HCT116 (cell line): ENCODE measurements at regions not wholly inside any gene's neighbourhood (a gene's known extent, or its start where the extent isn't known, plus 50 kb on each side); places are given as distances from the start of the nearest gene placed in this dataset.

Source experiments
- ATAC-seq: fragments of 200-7000 bp; cut with Tn5 transposase; 2 replicates; pipeline ENCODE4 v1.9.1; 2020; ENCODE audit warnings: mild to moderate bottlenecking, moderate library complexity
- BruUV-seq: library from RNA; stranded (reverse); fragments of 400-500 nt; replicated peaks from 2 replicates; lab custom pipeline; 2021; lab: Mats Ljungman, UMichigan
- CTCF ChIA-PET: fragments of 300-600 bp; sonication (Branson Sonifier 250); formaldehyde crosslinking; loops from one replicate; lab custom pipeline; 2021; ENCODE audit warnings: antibody characterized with exemption; lab: Charles Lee
- POLR2A ChIA-PET: fragments of 300-600, 350-600 bp; sonication (Branson Sonifier 250); formaldehyde crosslinking; loops from one replicate; lab custom pipeline; 2021; ENCODE audit warnings: antibody characterized with exemption; lab: Charles Lee
- RAD21 ChIA-PET, 2 experiments: fragments of 300-600 bp; sonication (Branson Sonifier 250); formaldehyde crosslinking; loops; one replicate each; lab custom pipeline; 2023; ENCODE audit warnings: low total read pairs in 2 of 2; ENCODE audit not compliant: uncharacterized antibody in 2 of 2, unreplicated experiment in 2 of 2, low non-redundant PET in 1 of 2; lab: Charles Lee
- DNase-seq: peaks from one replicate; pipeline ENCODE4 v3.0.0-alpha.2; 2010; ENCODE audit warnings: low read depth, low spot score
- H2AFZ ChIP-seq: fragments of 200-600 bp; shearing (Covaris generic), sonication (generic); 2 replicates; pipeline ENCODE4 v1.6.1; 2017; ENCODE audit warnings: low read depth, mixed run types, mixed read lengths, antibody characterized with exemption, low read length; ENCODE audit not compliant: poor library complexity, severe bottlenecking
- H3K27ac ChIP-seq: 2 replicates; pipeline ENCODE4 v1.5.1; 2012; ENCODE audit warnings: low read depth, low read length
- H3K27me3 ChIP-seq: fragments of 200-600 bp; sonication (generic); 2 replicates; pipeline ENCODE4 v1.6.1; 2016; ENCODE audit warnings: mixed run types, low read length, mixed read lengths; ENCODE audit not compliant: insufficient read depth
- H3K36me3 ChIP-seq, 2 experiments: fragments of 200-500 bp in 1 of 2; fragments of 200-600 bp in 1 of 2; sonication (Bioruptor generic) in 1 of 2; sonication (generic) in 1 of 2; 2 replicates each; pipeline versions ENCODE4 v1.5.1 to v1.6.1; 2014 to 2016; ENCODE audit warnings: low read length in 2 of 2, inconsistent platforms in 1 of 2, mixed read lengths in 1 of 2, mixed run types in 1 of 2; ENCODE audit not compliant: insufficient read depth in 2 of 2, control insufficient read depth in 1 of 2
- H3K4me1 ChIP-seq, 2 experiments: fragments of 200-600 bp in 1 of 2; sonication (generic) in 1 of 2; 2 replicates each; pipeline versions ENCODE4 v1.5.1 to v1.6.1; 2012 to 2017; ENCODE audit warnings: low read length in 2 of 2, inconsistent platforms in 1 of 2, mild to moderate bottlenecking in 1 of 2, mixed read lengths in 1 of 2, mixed run types in 1 of 2, moderate library complexity in 1 of 2; ENCODE audit not compliant: insufficient read depth in 2 of 2, control insufficient read depth in 1 of 2
- H3K4me2 ChIP-seq: fragments of 200-600 bp; sonication (generic); 2 replicates; pipeline ENCODE4 v1.6.1; 2017; ENCODE audit warnings: mixed run types, low read length, mixed read lengths
- H3K4me3 ChIP-seq, 2 experiments: fragments of 200-600 bp in 1 of 2; sonication (generic) in 1 of 2; replicated peaks in 1 of 2; 2 replicates each; pipeline ENCODE4 v1.5.1; 2011 to 2016; ENCODE audit warnings: low read length in 2 of 2, control low read depth in 1 of 2, low read depth in 1 of 2, mild to moderate bottlenecking in 1 of 2, mixed read lengths in 1 of 2, mixed run types in 1 of 2
- H3K79me2 ChIP-seq: fragments of 200-600 bp; sonication (generic); 2 replicates; pipeline ENCODE4 v1.6.1; 2017; ENCODE audit warnings: mild to moderate bottlenecking, mixed run types, low read length, moderate library complexity, mixed read lengths; ENCODE audit not compliant: insufficient read depth
- H3K9ac ChIP-seq: fragments of 200-600 bp; sonication (generic); 2 replicates; pipeline ENCODE4 v1.6.1; 2016; ENCODE audit warnings: low read length, mixed read lengths
- H3K9me2 ChIP-seq: fragments of 200-600 bp; sonication (generic), shearing (Covaris generic); 2 replicates; pipeline ENCODE4 v1.6.1; 2017; ENCODE audit warnings: mixed run types, mild to moderate bottlenecking, moderate library complexity; ENCODE audit not compliant: insufficient read depth
- H3K9me3 ChIP-seq, 2 experiments: fragments of 200-500 bp in 1 of 2; fragments of 200-600 bp in 1 of 2; sonication (Bioruptor generic) in 1 of 2; sonication (generic) in 1 of 2; 2 replicates each; pipeline ENCODE4 v1.6.1; 2014 to 2017; ENCODE audit warnings: low read length in 2 of 2, mixed read lengths in 2 of 2, inconsistent platforms in 1 of 2, low read depth in 1 of 2, mild to moderate bottlenecking in 1 of 2, mixed run types in 1 of 2, moderate library complexity in 1 of 2; ENCODE audit not compliant: control insufficient read depth in 1 of 2, insufficient read depth in 1 of 2
- H4K20me1 ChIP-seq: fragments of 200-600 bp; sonication (generic), shearing (Covaris generic); 2 replicates; pipeline ENCODE4 v1.6.1; 2017; ENCODE audit warnings: mixed run types, mild to moderate bottlenecking, moderate library complexity; ENCODE audit not compliant: insufficient read depth
- CEBPB ChIP-seq: IDR thresholded peaks from 2 replicates; pipeline ENCODE4 v1.6.1; 2012; ENCODE audit warnings: low read depth
- EZH2phosphoT487 ChIP-seq: fragments of 200-600 bp; IDR thresholded peaks from 2 replicates; pipeline ENCODE4 v1.6.1; 2018; ENCODE audit warnings: antibody characterized with exemption, borderline replicate concordance
- POLR2AphosphoS5 ChIP-seq: IDR thresholded peaks from 2 replicates; pipeline ENCODE4 v1.6.1; 2011; ENCODE audit warnings: mild to moderate bottlenecking, low read depth, low read length, moderate library complexity
- RAD21 ChIP-seq: IDR thresholded peaks from 2 replicates; pipeline ENCODE4 v1.6.1; 2012; ENCODE audit warnings: low read depth, mild to moderate bottlenecking
- SIN3A ChIP-seq: IDR thresholded peaks from 2 replicates; pipeline ENCODE4 v1.6.1; 2012; ENCODE audit warnings: low read depth
- YY1 ChIP-seq: IDR thresholded peaks from 2 replicates; pipeline ENCODE4 v1.6.1; 2011; ENCODE audit warnings: low read length, low read depth, moderate library complexity, mild to moderate bottlenecking; ENCODE audit not compliant: insufficient replicate concordance; ENCODE audit errors: extremely low read depth
- ZFX ChIP-seq: fragments of 450-650 bp; IDR thresholded peaks from 2 replicates; pipeline ENCODE4 v1.6.1; 2017
- intact Hi-C: fragments of 100-400 bp; cut with micrococcal nuclease; formaldehyde crosslinking; loops from 2 replicates; pipeline ENCODE4 v1.10.0; 2022
- TF ChIP-seq, protein P1 (sequence below): IDR thresholded peaks from 2 replicates; pipeline ENCODE4 v1.6.1; 2012; ENCODE audit warnings: low read depth
- TF ChIP-seq, protein P2 (sequence below): IDR thresholded peaks from 2 replicates; pipeline ENCODE4 v1.6.1; 2012
- TF ChIP-seq, protein P3 (sequence below): IDR thresholded peaks from 2 replicates; pipeline ENCODE4 v1.6.1; 2012
- TF ChIP-seq, protein P4 (sequence below): IDR thresholded peaks from 2 replicates; pipeline ENCODE4 v1.6.1; 2011; ENCODE audit warnings: mild to moderate bottlenecking, low read length, moderate library complexity; ENCODE audit not compliant: insufficient replicate concordance; ENCODE audit errors: extremely low read depth

DNA sequence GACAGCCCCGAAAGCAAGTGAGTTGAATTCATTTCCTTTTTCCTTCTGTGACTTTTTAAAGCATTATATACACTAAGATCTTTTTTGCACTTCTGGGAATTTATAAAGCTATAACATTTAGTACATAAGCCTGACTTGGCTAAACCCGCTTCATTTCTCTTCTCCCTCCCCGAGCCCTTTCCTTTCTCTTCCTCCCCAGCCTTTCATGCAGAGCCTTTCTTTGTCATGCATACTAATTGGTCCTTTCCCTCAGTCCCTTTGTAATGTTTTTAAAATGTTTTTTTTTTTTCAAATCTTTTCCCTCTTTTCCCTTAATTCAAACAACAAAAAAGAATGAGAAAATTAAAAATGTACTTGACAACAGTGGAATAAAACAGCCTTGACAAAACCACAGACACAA, 246.4 kb downstream of the PSAT1 start:
- no peak overlapping the region for H3K4me3 ChIP-seq
- no peak overlapping the region for H3K4me2 ChIP-seq
- H3K27me3 ChIP-seq = no peaks in the 10 kb centered on the region
- ChIA-PET RAD21 (no interaction called here), CTCF (no interaction called here), POLR2A (no interaction called here)
- no peaks in the 10 kb centered on the region for H3K36me3 ChIP-seq
- H2AFZ ChIP-seq = no peak overlapping the region
- DNase-seq (no peak), ATAC-seq (no peak)
- BruUV-seq = no TSS peak
- no peaks in the 10 kb centered on the region for H3K9me2 ChIP-seq
- H3K4me1 ChIP-seq = no peaks in the 10 kb centered on the region
- no peak overlapping the region for H3K9ac ChIP-seq
- no peak for TF ChIP-seq ZFX
- TF ChIP-seq SIN3A = no peak
- TF ChIP-seq, protein P1, sequence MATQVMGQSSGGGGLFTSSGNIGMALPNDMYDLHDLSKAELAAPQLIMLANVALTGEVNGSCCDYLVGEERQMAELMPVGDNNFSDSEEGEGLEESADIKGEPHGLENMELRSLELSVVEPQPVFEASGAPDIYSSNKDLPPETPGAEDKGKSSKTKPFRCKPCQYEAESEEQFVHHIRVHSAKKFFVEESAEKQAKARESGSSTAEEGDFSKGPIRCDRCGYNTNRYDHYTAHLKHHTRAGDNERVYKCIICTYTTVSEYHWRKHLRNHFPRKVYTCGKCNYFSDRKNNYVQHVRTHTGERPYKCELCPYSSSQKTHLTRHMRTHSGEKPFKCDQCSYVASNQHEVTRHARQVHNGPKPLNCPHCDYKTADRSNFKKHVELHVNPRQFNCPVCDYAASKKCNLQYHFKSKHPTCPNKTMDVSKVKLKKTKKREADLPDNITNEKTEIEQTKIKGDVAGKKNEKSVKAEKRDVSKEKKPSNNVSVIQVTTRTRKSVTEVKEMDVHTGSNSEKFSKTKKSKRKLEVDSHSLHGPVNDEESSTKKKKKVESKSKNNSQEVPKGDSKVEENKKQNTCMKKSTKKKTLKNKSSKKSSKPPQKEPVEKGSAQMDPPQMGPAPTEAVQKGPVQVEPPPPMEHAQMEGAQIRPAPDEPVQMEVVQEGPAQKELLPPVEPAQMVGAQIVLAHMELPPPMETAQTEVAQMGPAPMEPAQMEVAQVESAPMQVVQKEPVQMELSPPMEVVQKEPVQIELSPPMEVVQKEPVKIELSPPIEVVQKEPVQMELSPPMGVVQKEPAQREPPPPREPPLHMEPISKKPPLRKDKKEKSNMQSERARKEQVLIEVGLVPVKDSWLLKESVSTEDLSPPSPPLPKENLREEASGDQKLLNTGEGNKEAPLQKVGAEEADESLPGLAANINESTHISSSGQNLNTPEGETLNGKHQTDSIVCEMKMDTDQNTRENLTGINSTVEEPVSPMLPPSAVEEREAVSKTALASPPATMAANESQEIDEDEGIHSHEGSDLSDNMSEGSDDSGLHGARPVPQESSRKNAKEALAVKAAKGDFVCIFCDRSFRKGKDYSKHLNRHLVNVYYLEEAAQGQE = no peak
- no peaks in the 10 kb centered on the region for H3K79me2 ChIP-seq
- H3K9me3 ChIP-seq = no peaks in the 10 kb centered on the region
- H3K27ac ChIP-seq = no peak overlapping the region
- H4K20me1 ChIP-seq = no peaks in the 10 kb centered on the region
- intact Hi-C loops = no loop called here

DNA sequence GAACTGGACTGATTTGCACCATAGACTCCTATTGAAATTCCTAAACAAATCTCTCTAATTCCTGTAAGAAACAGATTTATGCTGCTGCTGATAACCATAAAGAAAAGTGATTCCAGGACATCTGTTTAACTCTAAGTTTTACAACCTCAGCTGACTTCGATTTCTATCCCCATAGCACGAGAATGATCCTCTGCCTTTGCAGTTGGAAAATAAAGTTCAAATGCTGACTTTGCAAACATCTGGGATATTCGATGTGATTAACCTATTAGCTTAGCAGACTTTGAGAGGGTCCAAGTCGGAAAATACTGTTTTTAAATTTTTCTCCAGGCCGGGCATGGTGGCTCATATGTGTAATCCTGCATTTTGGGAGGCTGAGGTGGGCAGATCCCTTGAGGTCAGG, 247.3 kb downstream of the PSAT1 start:
- no peak overlapping the region for H3K27ac ChIP-seq
- ChIA-PET CTCF (no interaction called here), RAD21 (no interaction called here), POLR2A (no interaction called here)
- ATAC-seq = no peak
- H3K4me3 ChIP-seq = no peak overlapping the region
- no peaks in the 10 kb centered on the region for H3K4me1 ChIP-seq
- H3K36me3 ChIP-seq = no peaks in the 10 kb centered on the region
- H3K9ac ChIP-seq = no peak overlapping the region
- DNase-seq = no peak
- H4K20me1 ChIP-seq = no peaks in the 10 kb centered on the region
- BruUV-seq = no TSS peak
- no peaks in the 10 kb centered on the region for H3K9me2 ChIP-seq
- H3K4me2 ChIP-seq = no peak overlapping the region
- intact Hi-C loops = no loop called here
- H3K27me3 ChIP-seq = no peaks in the 10 kb centered on the region
- no peaks in the 10 kb centered on the region for H3K9me3 ChIP-seq
- no peak overlapping the region for H2AFZ ChIP-seq
- H3K79me2 ChIP-seq = no peaks in the 10 kb centered on the region
- no peak for TF ChIP-seq RAD21
- no peak for TF ChIP-seq EZH2phosphoT487
- TF ChIP-seq POLR2AphosphoS5 = no peak
- TF ChIP-seq, protein P2, sequence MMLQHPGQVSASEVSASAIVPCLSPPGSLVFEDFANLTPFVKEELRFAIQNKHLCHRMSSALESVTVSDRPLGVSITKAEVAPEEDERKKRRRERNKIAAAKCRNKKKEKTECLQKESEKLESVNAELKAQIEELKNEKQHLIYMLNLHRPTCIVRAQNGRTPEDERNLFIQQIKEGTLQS = no peak
- TF ChIP-seq, protein P3, sequence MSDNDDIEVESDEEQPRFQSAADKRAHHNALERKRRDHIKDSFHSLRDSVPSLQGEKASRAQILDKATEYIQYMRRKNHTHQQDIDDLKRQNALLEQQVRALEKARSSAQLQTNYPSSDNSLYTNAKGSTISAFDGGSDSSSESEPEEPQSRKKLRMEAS = no peak
- no peak for TF ChIP-seq CEBPB
- TF ChIP-seq, protein P4, sequence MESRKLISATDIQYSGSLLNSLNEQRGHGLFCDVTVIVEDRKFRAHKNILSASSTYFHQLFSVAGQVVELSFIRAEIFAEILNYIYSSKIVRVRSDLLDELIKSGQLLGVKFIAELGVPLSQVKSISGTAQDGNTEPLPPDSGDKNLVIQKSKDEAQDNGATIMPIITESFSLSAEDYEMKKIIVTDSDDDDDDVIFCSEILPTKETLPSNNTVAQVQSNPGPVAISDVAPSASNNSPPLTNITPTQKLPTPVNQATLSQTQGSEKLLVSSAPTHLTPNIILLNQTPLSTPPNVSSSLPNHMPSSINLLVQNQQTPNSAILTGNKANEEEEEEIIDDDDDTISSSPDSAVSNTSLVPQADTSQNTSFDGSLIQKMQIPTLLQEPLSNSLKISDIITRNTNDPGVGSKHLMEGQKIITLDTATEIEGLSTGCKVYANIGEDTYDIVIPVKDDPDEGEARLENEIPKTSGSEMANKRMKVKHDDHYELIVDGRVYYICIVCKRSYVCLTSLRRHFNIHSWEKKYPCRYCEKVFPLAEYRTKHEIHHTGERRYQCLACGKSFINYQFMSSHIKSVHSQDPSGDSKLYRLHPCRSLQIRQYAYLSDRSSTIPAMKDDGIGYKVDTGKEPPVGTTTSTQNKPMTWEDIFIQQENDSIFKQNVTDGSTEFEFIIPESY = no peak
- no peak for TF ChIP-seq YY1
